Fibroblast of mammary gland (primary cell): ENCODE measurements at regions not wholly inside any gene's neighbourhood (a gene's known extent, or its start where the extent isn't known, plus 50 kb on each side); places are given as distances from the start of the nearest gene placed in this dataset.
A peak's percentile ranks its signal among the peaks of the same experiment; 100 is the strongest.

ENCODE experiments used
- DNase-seq: peaks from one replicate; pipeline ENCODE4 v3.0.0-alpha.2; 2010; ENCODE audit warnings: low read depth
- H3K4me3 ChIP-seq: 2 replicates; pipeline ENCODE4 v1.5.1; 2011; ENCODE audit warnings: low read depth, mild to moderate bottlenecking, low read length, moderate library complexity; ENCODE audit not compliant: control insufficient read depth
- CTCF ChIP-seq: conservative IDR thresholded peaks from 2 replicates; pipeline ENCODE4 v1.5.1; 2011; ENCODE audit warnings: low read depth, low read length, inconsistent platforms; ENCODE audit not compliant: control insufficient read depth, insufficient read depth

- no peak for DNase-seq
- no peak overlapping the region for H3K4me3 ChIP-seq
- TF ChIP-seq CTCF: no peak
Observed at GRCh38 chr2:242027676-242028450, 158.3 kb downstream of the RTP5 start.

GRCh38 chr2:242029422-242030225 is 160.1 kb downstream of the RTP5 start:
- no peak for DNase-seq
- H3K4me3 ChIP-seq: no peak overlapping the region

GRCh38 chr2:242030226-242030575 is 160.7 kb downstream of the RTP5 start:
- no peak for TF ChIP-seq CTCF
- no peak for DNase-seq
- H3K4me3 ChIP-seq: no peak overlapping the region

More at GRCh38 chr2:242029422-242030225, 160.1 kb downstream of the RTP5 start:
- TF ChIP-seq CTCF: no peak

- TF ChIP-seq CTCF: no peak
- DNase-seq: no peak
- no peak overlapping the region for H3K4me3 ChIP-seq
Observed at GRCh38 chr2:242030858-242031257, 161.3 kb downstream of the RTP5 start.

- H3K4me3 ChIP-seq: no peak overlapping the region
- DNase-seq: peak; percentile 93
- TF ChIP-seq CTCF: no peak
Observed at GRCh38 chr2:242031481-242032019, 162.0 kb downstream of the RTP5 start.

GRCh38 chr2:242032780-242033656 is 163.5 kb downstream of the RTP5 start:
- TF ChIP-seq CTCF: no peak
- no peak for DNase-seq
- H3K4me3 ChIP-seq: no peak overlapping the region
